Right forelimb (tissue), 1 donor: ENCODE measurements at regions not wholly inside any gene's neighbourhood (a gene's known extent, or its start where the extent isn't known, plus 50 kb on each side); places are given as distances from the start of the nearest gene placed in this dataset.
"Not testable (repeated sequence)": the region's sequence is repeated elsewhere in the genome, so short reads cannot be mapped to it uniquely, and the experiment has no call there.

Experiments
- DNase-seq: peaks from one replicate; pipeline ENCODE4 v3.0.0-alpha.2; 2018

DNA sequence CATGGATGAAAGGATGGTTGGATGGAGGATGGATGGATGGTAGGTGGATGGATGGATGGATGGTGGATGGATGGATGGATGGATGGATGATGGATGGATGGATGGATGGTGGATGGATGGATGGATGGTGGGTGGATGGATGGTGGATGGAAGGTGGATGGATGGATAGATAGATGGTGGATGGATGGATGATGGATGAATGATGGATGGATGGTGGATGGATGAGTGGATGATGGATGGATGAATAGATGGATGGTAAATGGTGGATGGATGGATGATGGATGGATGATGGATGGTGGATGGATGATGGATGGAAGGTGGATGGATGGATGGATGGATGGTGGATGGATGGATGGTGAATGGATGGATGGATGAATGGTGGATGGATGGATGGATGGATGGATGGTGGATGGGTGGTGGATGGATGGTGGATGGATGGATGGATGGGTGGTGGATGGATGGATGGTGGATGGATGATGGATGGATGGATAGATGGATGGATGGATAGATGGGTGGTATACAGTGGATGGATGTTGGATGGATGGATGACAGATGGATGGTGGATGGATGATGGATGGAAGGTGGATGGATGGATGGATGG is 350.8 kb downstream of the BRD1 start:
- no peak for DNase-seq

DNA sequence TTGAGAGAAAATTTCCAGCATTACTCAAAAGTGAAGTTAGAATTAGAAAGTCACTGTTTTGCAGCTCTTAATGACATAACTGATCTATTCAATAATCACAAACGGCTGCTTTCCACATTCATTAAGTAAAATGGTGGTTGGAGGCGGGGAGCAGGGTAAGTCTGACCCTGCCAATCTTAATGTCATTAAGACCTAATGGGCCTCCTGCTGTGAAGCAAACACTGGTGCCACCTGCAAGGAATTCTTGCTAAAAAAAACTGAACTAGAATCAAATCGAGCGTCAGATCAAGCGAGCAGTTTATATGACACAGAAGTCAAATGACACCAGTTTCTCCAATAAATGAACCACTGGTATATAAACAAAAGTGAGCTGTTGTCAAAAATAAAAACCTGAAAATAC is 351.5 kb downstream of the BRD1 start:
- no peak for DNase-seq

DNA sequence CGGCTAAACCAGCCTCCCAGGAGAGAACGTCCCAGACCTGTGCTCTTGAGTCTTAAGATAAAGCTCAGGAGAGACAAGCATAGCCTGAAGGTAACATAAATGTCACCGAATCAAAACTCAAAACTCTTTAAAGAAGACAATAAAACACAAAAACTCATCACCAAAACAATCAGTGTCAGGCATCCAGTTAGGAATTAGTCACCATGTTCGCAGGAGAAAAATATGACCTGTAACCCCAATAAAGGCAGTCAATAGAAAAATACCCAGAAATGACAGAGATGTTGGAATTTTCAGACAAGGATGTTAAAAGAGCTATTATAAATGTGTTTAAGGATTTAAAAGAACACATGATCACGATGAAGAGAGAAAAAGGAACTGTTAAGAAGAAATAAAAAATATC is 352.4 kb downstream of the BRD1 start:
- no peak for DNase-seq

DNA sequence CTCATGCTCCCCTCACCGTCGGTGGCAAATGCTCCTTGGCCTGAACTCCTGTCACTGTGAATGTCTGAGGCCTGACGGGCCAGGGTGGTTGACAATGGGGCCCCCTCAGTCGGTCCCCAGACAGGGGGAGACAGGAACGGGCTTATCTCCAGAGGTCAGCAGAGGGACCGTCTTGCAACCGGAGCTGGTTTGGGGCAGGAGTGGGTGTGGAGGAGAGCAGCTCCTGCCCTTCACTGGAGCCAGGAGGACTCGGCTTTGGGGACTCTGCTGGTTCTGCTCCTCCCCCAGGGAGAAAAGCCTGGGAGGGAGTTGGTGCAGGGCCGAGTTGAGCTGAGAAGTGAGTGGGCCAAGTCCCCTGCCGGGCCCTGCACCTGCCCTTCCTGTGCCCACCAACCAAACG is 354.4 kb downstream of the BRD1 start:
- no peak for DNase-seq

DNA sequence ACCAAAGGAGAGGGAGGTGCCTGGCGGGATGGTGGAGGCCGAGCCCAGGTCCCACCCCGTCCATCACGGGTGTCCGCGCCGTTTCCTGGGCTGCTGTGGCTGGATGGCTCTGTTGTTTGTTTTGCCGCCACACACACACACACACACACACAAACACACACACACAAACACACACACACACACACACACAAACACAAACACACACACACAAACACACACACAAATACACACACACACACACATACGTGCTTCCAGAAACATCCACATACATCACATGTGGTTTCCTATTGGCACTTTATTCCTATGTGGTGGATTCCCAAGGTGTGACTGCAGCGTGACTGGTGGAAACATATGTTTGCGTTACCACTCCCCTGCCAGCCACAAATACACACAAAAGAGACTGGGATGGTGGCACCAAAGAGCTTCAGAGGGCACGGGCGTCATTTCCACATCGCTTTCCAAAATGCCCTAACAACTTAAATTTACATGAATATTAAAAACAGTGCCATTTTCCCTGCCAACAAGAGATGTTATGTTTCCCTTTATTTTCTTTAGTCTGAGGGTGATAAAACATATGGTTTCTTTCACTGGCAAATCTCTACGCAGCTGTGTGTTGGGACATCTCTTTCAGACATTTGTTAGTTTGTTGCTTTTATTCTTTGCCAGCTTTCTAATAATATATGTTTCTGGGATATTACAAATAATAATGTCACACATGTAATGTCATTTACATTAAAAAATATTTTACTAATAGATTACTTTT is 356.8 kb downstream of the BRD1 start:
- DNase-seq = no peak

DNA sequence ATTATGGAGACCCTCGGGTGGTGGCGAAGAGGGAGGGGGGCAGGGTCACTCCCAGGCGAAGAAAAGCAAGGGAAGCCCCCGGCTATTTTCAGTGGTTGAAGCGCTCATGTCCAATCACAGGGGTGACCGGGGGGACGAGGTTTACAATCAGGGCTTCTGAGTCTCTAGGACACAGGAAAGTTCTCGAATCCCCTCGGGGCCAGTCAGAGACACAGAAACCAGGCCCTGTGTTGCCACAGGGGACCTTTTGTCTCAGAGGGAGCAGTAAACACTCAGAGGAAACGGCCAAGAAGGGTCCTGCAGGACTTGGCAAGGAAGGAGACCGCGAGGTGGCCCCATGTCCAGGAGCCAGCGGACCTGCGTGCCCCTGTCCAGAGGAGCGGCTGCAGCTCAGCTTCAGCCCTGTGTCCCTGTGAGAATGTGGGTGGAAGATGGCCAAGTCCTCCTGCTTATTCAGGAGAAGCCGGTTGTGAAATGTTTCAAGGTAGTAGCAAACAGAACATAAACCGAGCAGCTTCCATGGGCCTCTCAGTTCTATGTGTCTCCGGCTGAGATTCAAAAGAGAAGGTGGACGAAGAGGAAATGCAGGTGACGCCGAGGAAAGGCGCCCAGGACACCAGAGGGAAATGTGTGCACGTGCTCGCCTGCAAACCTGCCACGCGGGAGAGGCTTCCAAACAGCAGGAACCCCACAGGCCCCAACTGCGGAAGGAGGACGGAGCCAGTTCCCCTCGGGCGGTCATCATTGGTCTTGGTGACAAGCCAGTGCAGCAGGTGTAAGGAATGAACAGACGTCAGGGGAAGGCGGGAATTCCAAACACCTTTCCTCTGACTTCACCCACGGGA is 357.6 kb downstream of the BRD1 start:
- DNase-seq = no peak

DNA sequence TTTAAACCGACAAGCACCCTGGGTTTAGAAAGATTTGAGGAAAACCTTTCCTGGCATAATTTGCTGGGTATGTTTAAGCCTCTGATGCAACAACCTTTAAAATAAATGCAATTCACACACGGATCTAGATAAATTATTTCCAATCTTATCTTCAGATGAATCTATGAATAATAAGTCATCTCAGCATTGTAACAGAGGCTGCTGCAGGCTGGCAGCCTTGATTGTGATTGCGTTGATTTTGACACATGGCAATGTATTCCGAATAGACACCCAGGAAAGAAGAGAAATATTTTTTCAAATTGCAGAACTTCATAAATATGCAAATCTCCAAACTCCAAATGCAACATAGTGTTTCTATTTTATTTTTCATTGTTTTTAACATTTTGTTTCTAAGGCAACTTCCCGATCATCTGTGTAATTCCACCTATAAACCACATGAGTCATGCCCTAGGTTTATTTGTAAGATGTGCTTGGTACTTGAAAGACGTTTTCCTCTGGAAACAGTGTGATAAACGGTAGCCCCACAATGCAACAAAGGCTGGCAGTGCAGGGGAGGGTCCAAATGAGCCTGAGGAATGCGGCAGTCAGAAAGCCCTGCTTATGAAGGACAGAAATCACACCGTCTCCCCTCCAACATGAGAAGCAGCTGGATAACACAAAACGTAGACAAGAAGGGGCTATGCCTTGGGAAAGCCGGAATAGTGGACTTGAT is 359.0 kb downstream of the BRD1 start:
- DNase-seq = no peak

DNA sequence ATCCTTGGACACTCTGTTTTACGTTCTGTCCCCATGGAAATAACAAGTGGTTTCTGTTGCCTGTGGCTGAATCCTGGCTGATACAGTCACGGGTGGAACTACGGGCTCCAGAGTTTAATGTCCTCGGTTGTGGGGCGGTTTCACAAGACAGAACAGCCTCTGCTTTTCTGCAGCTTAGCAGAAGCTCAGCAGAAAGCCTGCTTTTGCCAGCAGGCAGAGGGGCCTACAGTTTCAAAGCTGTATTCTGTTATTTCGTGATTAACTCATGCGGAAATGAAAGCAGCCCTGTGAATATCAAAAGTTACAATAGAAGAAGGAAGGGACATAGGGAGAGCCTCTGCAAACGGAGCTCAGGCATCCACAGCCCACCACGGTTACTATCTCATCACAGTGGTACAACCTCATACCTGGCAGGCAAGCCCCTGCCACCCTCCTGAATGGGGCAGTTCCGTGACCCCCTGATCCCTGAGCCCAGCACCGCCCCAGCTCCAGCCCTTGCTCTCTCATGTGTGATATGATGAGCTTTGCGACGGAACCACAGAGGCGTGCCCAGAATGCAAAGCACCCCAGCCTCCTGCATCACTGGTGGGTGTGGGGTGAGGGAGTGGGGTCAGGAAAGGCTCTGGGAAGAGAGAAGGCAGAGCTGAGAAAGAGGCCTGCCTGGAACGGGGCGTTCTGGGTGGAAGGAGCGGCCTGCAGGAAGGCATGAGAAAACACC is 360.6 kb downstream of the BRD1 start:
- DNase-seq = no peak

DNA sequence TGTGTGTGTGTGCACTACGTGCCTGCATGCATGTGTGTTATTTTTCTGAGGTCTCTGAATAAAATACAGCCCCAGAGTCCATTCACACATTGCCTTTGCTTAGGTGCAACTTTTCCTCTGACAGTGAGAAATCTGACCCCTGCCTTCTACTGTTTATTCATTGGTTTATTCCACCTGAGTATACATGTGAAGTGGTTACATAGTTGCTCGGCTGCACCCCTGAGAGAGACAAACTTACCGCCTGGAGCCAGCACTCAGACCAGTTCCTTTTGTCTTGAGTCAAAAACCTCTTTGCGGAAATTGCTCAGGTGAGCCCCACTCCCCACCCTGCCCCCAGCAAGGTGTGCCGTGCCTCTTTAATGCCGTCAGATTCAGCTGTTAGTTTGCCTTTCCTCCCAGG is 363.6 kb downstream of the BRD1 start:
- no peak for DNase-seq

DNA sequence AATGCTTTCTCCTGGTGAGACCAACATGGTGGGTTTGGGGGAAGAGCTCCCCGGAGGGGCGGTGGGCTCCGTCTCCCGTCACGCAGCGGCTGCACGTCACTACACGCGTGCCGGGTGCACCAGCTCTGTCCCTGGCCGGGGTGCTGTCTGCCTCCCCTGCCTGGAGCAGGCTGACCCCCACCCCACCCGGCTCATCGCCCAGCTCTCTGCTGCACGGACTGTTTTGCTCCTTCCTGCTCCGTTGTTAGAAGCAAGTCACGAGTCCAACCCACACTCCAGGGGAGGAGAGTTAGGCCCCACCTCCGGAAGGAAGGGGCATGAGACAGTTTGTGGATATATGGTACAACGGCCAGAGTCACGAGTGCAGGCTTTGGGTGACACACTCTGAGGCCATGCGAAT is 364.9 kb downstream of the BRD1 start:
- DNase-seq = no peak

DNA sequence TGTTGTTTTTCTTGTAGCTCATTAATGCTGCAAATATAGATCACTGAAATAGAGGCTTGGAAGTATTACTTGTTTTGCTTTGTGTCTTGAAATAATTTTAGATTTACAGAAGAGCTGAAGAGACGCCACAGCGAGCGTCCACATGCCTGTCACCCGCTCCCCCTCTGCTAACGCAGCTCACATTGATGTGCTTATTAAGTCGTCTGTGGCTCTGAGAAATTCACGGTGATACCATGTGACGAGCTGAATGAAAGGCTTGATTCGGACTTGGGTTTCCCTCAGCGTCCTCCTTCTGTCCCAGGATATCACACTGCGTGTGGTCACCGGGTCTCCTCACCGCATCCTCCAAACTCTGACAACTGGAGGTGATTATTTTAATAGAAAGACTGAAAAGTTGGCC is 365.4 kb downstream of the BRD1 start:
- DNase-seq = no peak

DNA sequence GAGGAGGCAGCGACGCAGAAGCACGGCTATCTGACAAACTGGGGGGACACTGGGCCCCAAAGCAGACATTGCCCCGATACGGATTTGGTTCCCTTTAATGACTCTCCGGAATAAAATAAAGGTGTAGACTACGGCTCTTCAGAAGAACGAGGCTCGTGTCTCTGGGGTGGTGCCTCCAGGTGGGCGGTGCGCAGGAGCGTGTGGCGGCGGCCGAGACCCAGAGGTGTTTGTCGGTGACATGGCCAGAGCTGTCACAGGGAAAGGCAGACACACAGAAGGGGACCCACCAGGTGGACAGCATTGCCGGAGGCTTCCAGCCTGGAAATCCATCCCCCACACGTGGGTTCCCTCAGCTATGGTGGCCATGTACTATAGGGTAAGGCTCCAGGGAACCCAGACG is 366.0 kb downstream of the BRD1 start:
- DNase-seq = no peak

DNA sequence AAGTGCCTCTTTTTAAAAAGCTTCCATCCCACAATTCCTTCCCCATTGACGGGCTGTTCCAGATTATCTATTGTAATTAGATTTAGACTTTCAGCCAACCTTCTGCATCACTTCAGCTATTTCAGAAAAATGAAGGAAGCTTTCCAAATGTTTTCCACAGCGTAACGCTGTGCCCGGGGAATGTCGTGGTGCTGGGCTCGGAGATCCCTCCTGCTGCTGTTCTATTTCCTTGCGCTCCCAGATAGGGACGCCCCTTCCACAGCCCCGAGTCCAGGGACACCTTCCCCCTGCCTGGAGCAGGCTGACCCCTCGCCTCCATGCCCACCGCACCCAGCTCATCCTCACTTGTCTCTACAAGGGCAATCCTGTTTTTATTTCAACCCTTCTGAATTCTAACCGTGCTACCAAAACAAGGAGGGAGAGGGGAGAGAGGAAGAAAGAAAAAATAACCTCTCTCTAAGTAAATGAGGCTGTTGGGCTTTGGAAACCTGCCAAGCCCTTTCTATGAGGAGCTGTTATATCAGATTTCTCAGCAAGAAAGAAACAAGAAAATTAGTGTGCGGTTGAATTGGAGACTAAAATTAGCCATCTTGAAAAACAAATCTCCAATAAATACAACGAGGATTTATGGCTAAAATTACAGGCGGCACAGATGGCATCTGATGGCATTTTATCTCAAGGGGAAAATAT is 366.9 kb downstream of the BRD1 start:
- DNase-seq = no peak

DNA sequence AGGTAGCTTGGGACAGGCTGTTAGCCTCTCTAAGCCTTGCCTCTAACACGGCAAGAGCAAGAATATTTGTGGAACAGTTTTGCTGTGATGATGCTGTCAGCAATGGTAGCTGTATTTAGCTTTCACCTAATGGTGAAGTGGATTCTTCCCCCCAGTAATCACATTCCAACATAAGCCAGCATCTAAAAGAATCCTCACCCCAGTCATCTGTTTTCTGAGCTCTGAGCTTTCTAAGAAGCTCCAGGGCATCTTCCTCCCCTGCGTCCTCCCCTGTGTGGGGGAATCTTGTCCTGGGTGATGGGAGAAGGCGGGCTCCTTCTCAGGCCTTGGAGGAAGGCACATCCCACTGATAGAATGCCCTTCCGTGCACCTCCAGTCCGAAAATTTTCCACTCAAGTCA is 367.6 kb downstream of the BRD1 start:
- DNase-seq = no peak

DNA sequence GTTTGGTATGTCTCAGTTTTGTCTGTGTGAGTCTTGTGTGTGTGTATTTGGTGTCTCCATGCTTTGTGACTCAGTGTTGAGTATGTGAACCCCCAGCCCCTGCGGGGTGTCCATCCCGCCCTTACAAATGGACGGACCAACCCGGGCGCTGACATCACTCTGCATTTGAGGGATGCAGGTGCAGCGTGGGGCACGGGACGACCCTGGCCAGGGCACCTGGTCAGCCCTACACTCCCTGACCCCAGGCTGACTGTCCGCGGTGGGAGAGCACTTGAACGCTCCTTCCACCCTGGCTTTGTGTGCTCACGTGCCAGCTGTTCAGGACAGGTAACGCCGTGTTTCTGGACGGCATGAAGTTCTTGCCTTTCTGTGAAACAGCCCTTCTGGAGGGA is 369.0 kb downstream of the BRD1 start:
- DNase-seq = no peak

DNA sequence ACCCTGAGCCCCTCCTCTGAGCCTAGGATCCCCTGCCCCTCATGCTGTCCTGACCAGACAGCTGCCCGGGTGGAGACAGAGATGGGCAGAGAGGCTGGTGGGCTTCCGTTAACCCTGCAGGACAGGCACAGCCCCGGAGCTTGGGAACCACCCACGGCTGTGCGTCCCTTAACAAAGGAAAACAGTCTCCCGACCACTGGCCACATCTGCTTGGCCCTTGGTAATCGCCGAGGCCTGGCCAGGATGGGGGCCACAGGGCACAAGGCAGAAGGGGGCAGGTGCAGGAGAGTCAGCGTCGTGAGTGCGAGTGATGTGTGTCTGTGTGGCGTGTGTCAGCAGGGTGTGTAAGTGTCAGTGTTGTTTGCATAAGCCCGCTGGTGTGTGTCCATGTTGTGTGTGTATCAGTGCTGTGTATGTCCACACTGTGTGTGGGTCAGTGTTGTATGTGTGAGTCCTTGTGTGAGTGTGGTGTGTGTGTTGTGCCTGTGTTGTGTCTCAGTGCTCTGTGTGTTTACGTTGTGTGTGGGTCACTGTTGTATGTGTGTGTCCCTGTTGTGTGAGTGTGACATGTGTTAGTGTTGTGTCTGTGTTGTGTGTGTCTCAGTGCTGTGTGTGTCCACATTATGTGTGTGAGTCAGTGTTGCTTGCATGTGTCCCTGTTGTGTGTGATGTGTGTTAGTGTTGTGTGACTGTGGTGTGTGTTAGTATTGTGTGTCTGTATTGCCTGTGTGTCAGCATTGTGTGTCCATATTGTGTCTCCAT is 369.5 kb downstream of the BRD1 start:
- DNase-seq = no peak

DNA sequence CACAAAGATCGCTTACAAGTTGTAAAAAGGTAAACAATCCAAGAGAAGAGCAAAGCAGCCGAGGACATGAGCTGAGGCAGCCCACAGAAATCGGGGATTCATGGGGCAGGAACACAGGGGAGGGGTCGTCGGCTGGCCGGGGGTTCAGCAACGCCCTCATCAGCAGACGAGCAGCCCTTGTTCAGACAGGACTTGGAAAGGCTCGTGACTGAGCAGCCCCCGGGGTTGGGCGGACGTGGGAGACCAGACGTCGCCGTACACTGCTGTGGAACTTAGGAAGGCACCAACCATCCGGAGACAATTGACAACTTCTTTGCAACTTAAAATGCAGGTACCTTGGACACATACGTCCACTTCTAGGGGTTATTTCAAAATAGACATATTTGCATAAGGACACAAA is 370.5 kb downstream of the BRD1 start:
- no peak for DNase-seq

DNA sequence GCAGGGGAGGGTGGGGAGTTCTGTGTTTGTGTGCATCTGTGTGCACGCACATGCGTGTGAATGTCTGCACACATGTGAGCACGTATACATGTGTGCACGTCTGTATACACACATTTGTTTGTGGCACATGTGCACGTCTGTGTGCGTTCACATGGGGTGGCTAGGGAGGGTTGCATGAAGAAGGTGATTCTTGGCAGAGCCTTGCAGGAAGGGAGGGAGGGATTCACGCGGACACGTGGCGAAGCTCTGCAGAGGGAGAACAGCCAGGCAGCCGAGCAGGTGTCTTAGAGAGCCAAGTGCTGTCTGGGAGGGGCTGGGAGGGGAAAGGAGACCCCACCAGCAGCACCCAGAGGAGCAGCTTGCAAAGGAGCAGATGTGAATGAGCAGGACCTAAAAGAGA is 372.1 kb downstream of the BRD1 start:
- no peak for DNase-seq

DNA sequence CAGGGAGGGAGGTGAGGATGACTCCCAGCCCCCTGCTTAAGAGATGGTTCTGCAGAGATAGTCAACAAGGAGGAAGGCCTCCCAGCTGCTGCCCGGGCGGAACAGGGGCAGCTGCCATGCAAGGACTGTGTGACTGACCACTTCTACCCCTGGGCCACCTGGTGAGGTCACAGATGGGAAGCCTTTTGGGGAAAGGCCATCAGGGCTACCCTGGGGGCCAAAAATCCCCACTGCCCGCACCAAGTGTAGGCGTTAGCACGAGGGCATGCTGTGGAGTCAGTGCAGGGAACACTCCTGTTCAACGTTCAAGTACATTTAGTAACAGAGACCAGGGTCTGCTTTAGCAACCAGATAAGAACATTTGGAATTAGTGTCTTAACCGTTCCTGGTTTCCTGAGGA is 372.9 kb downstream of the BRD1 start:
- no peak for DNase-seq

DNA sequence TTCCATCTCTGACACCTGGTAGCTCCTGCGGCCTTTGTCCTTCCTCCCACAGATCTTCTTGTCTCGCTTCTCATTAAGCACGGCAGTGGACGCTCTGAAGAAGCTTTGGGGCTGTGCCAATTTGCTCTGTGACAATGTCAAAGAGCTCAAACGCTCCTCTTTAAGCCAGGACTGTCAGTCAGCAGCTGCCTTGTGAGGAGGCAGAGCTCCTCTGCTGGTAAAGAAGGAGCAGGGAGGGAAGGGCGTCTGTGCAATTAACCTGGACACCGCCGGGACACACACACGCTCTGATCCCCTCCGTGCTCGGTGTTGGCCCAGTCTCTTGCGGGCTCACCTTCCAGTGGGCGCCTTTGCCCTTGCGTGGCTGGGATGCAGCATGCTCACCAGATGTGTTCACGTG is 373.9 kb downstream of the BRD1 start:
- no peak for DNase-seq

DNA sequence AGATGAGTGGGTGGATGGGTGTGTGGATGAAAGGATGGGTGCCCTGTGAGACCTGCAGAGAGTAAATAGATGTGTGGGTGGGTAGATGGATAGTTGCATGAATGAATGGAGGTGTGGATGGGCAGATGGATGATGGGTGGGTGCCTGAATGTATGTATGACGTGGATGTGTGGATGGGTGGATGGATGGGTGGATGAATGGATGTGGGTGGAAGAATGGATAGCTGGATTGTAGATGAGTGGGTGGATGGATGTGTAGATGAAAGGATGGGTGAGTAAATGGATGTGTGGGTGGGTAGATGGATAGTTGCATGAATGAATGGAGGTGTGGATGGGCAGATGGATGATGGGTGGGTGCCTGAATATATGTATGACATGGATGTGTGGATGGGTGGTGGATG is 374.7 kb downstream of the BRD1 start:
- not testable (repeated sequence) for DNase-seq
